Breast epithelium (tissue), 4 donors: ENCODE measurements at regions not wholly inside any gene's neighbourhood (a gene's known extent, or its start where the extent isn't known, plus 50 kb on each side); places are given as distances from the start of the nearest gene placed in this dataset.

Experiments
- DNase-seq, 2 donors: peaks; one replicate each; pipeline ENCODE4 v3.0.0-alpha.2; 2019; ENCODE audit warnings: low spot score in 2 of 2
- H3K27ac ChIP-seq, 2 donors: fragments of 200-600 bp; sonication (generic) in 1 of 2; one replicate each; pipeline ENCODE4 v1.5.1; 2016 to 2019; ENCODE audit warnings: mild to moderate bottlenecking in 1 of 2
- H3K27me3 ChIP-seq, 2 donors: fragments of 200-600 bp; sonication (generic) in 1 of 2; one replicate each; pipeline versions ENCODE4 v1.5.1 to v1.6.0; 2017 to 2019; ENCODE audit warnings: control low read depth in 1 of 2, mild to moderate bottlenecking in 1 of 2
- H3K36me3 ChIP-seq: fragments of 200-600 bp; one replicate; pipeline ENCODE4 v1.5.1; 2019
- H3K4me1 ChIP-seq, 2 donors: fragments of 200-600 bp; sonication (generic); one replicate each; pipeline ENCODE4 v1.5.1; 2016 to 2019; ENCODE audit warnings: control low read depth in 1 of 2
- H3K4me3 ChIP-seq, 3 donors: fragments of 200-600 bp; sonication (generic); 1 replicate in 2 of 3; 2 replicates in 1 of 3; pipeline ENCODE4 v1.5.1; 2016 to 2019; ENCODE audit warnings: mild to moderate bottlenecking in 3 of 3, moderate library complexity in 2 of 3
- H3K9me3 ChIP-seq, 2 donors: fragments of 200-600 bp; sonication (generic) in 1 of 2; one replicate each; pipeline ENCODE4 v1.5.1; 2016 to 2019; ENCODE audit warnings: control low read depth in 1 of 2
- POLR2A ChIP-seq: fragments of 450-650 bp; IDR thresholded peaks from one replicate; pipeline ENCODE4 v1.6.1; 2016; ENCODE audit warnings: antibody characterized with exemption, mild to moderate bottlenecking, moderate library complexity
- POLR2AphosphoS5 ChIP-seq, 3 donors: sonication (generic); formaldehyde crosslinking; IDR thresholded peaks; one replicate each; pipeline ENCODE4 v1.6.1; 2017; ENCODE audit warnings: antibody characterized with exemption in 3 of 3
- intact Hi-C: fragments of 100-400 bp; cut with DNase I; formaldehyde crosslinking; loops from one replicate; pipeline ENCODE4 v1.15.1; 2023; ENCODE audit warnings: low total_unique reads
- TF ChIP-seq, protein P1 (sequence below), 3 donors: fragments of 450-650 bp; IDR thresholded peaks; one replicate each; pipeline ENCODE4 v1.5.1; 2016 to 2017; ENCODE audit warnings: antibody characterized with exemption in 3 of 3, mild to moderate bottlenecking in 3 of 3, moderate library complexity in 3 of 3

DNA sequence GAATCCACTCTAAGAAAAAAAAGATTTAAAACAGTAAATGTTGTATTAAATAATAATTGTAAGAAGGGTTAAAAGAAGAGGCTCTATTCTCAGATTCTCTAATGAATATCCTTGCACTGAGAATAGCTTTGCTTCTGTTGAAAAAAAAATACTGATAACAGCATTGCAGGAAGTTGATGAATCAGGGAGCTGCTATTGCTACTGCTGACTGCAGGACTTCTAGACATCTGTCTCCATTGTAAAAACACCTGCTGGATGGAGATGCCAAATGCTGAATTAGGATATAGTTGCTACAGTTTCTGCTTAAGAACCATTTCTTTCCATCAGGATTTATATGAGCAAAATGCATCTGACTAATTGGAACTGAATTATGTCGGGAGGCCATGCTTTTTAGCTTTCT, 50.3 kb upstream of the ANP32D start:
- DNase-seq = no peak
- Histone ChIP-seq H3K36me3 (no peaks in the 10 kb centered on the region), H3K4me3 (no peak overlapping the region), H3K9me3 (no peaks in the 10 kb centered on the region), H3K27me3 (no peaks in the 10 kb centered on the region), H3K27ac (no peak overlapping the region), H3K4me1 (no peaks in the 10 kb centered on the region)
- intact Hi-C loops = no loop called here
- no peak for TF ChIP-seq POLR2AphosphoS5 (IDR thresholded peaks at IDR 0.05)
- TF ChIP-seq POLR2A = no peak
- TF ChIP-seq, protein P1, sequence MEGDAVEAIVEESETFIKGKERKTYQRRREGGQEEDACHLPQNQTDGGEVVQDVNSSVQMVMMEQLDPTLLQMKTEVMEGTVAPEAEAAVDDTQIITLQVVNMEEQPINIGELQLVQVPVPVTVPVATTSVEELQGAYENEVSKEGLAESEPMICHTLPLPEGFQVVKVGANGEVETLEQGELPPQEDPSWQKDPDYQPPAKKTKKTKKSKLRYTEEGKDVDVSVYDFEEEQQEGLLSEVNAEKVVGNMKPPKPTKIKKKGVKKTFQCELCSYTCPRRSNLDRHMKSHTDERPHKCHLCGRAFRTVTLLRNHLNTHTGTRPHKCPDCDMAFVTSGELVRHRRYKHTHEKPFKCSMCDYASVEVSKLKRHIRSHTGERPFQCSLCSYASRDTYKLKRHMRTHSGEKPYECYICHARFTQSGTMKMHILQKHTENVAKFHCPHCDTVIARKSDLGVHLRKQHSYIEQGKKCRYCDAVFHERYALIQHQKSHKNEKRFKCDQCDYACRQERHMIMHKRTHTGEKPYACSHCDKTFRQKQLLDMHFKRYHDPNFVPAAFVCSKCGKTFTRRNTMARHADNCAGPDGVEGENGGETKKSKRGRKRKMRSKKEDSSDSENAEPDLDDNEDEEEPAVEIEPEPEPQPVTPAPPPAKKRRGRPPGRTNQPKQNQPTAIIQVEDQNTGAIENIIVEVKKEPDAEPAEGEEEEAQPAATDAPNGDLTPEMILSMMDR (IDR thresholded peaks at IDR 0.05) = no peak
